Neural progenitor cell (in vitro differentiated cells): ENCODE measurements at regions not wholly inside any gene's neighbourhood (a gene's known extent, or its start where the extent isn't known, plus 50 kb on each side); places are given as distances from the start of the nearest gene placed in this dataset.

Experiments
- CTCF ChIP-seq: fragments of 200-600 bp; sonication (generic); IDR thresholded peaks from 2 replicates; pipeline ENCODE4 v1.5.1; 2017; ENCODE audit warnings: antibody characterized with exemption, mild to moderate bottlenecking
- EZH2 ChIP-seq: fragments of 200-600 bp; sonication (generic); IDR thresholded peaks from 2 replicates; pipeline ENCODE4 v1.6.1; 2017; ENCODE audit warnings: antibody characterized with exemption, mild to moderate bottlenecking, moderate library complexity
- EZH2phosphoT487 ChIP-seq: fragments of 200-600 bp; sonication (generic); IDR thresholded peaks from 2 replicates; pipeline ENCODE4 v1.6.1; 2017; ENCODE audit warnings: antibody characterized with exemption

DNA sequence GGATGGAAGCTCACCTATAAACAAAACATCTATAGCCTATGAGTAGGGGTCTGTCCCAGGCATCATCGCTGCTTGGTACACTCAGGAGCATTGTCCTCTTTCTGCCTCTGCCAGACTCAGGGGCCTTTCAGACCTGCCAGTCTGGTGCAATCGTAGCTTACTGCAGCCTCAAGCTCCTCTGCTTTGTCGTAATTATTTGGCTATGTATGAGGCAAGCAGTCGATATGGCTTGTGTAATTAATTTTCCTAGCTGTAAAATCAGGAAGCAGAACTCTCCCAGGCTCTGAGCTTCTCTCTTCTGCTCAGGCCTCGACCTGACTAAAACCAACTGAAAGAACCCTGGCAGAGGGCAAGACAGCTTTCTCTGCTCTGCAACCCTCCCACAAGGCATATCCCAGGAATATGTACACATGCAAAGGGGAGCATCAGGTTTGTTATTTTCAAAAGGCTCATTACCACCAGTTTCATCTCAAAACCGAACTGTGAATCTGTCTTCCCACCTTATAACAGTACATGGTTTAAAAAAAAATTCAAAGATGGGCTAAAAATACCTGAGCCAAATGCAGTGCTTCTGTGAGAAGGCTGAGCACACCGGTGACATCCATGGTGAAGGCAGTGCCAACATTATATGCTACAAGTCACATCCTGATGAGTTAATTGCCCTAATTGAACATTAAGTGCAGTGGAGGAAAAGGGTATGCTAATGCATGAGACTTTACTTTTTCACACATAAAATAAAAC is 309.2 kb upstream of the EMCN start:
- TF ChIP-seq CTCF: no peak
- no peak for TF ChIP-seq EZH2
- TF ChIP-seq EZH2phosphoT487: no peak
